Mesendoderm (in vitro differentiated cells): ENCODE measurements at regions not wholly inside any gene's neighbourhood (a gene's known extent, or its start where the extent isn't known, plus 50 kb on each side); places are given as distances from the start of the nearest gene placed in this dataset.

Experiments
- DNase-seq: peaks from one replicate; pipeline ENCODE4 v3.0.0; 2013
- H2AK5ac ChIP-seq: 2 replicates; pipeline ENCODE4 v1.6.1; 2013; ENCODE audit warnings: low read length, inconsistent platforms
- H2BK120ac ChIP-seq: 2 replicates; pipeline ENCODE4 v1.6.1; 2013; ENCODE audit warnings: low read depth, mild to moderate bottlenecking, low read length, moderate library complexity, mixed read lengths
- H2BK15ac ChIP-seq: replicated peaks from 2 replicates; pipeline ENCODE4 v1.6.1; 2013; ENCODE audit warnings: low read depth, mild to moderate bottlenecking, moderate library complexity
- H2BK5ac ChIP-seq: 2 replicates; pipeline ENCODE4 v1.6.1; 2013; ENCODE audit warnings: low read length, inconsistent platforms
- H3K18ac ChIP-seq: 2 replicates; pipeline ENCODE4 v1.6.1; 2013; ENCODE audit warnings: mild to moderate bottlenecking, low read length, mixed read lengths
- H3K23ac ChIP-seq: one replicate; pipeline ENCODE4 v1.6.1; 2013; ENCODE audit warnings: low read length
- H3K27ac ChIP-seq: 2 replicates; pipeline ENCODE4 v1.5.1; 2013; ENCODE audit warnings: low read depth, mild to moderate bottlenecking, inconsistent platforms, low read length, moderate library complexity
- H3K27me3 ChIP-seq: 2 replicates; pipeline ENCODE4 v1.6.1; 2013; ENCODE audit warnings: low read length, control low read depth, mild to moderate bottlenecking, inconsistent platforms; ENCODE audit not compliant: insufficient read depth, poor library complexity
- H3K36me3 ChIP-seq: 2 replicates; pipeline ENCODE4 v1.6.1; 2013; ENCODE audit warnings: low read length, inconsistent platforms; ENCODE audit not compliant: control insufficient read depth, insufficient read depth
- H3K4ac ChIP-seq: one replicate; pipeline ENCODE4 v1.6.1; 2013; ENCODE audit warnings: low read depth, mild to moderate bottlenecking, low read length, moderate library complexity
- H3K4me1 ChIP-seq: 2 replicates; pipeline ENCODE4 v1.6.1; 2013; ENCODE audit warnings: low read depth, low read length, inconsistent platforms; ENCODE audit not compliant: control insufficient read depth
- H3K4me2 ChIP-seq: 2 replicates; pipeline ENCODE4 v1.6.1; 2013; ENCODE audit warnings: low read length
- H3K4me3 ChIP-seq: 2 replicates; pipeline ENCODE4 v1.5.1; 2013; ENCODE audit warnings: mild to moderate bottlenecking, low read length
- H3K56ac ChIP-seq: one replicate; pipeline ENCODE4 v1.6.1; 2013; ENCODE audit warnings: low read length
- H3K79me1 ChIP-seq: 2 replicates; pipeline ENCODE4 v1.6.1; 2013; ENCODE audit warnings: low read length, inconsistent platforms
- H3K79me2 ChIP-seq: 2 replicates; pipeline ENCODE4 v1.6.1; 2013; ENCODE audit warnings: mild to moderate bottlenecking, low read length; ENCODE audit not compliant: control insufficient read depth, insufficient read depth
- H3K9ac ChIP-seq: 2 replicates; pipeline ENCODE4 v1.6.1; 2013; ENCODE audit warnings: low read length, inconsistent platforms
- H4K5ac ChIP-seq: one replicate; pipeline ENCODE4 v1.6.1; 2013; ENCODE audit warnings: low read length
- H4K8ac ChIP-seq: one replicate; pipeline ENCODE4 v1.6.1; 2013; ENCODE audit warnings: low read depth, mild to moderate bottlenecking, control low read depth, low read length, moderate library complexity
- WGBS: extraction: QIAGEN DNeasy Blood & Tissue Kit; methylation state at CpG from one replicate; pipeline ENCODE4 v1.1.7; 2013; ENCODE audit warnings: low lambda C conversion rate, missing lambda C conversion rate; ENCODE audit not compliant: insufficient coverage; ENCODE audit errors: extremely low coverage; 5-methylcytosine and 5-hydroxymethylcytosine counted together

GRCh38 chr2:129732630-129733026, 246.8 kb upstream of the RAB6C start:
- no peak overlapping the region for H2AK5ac ChIP-seq
- no peaks in the 10 kb centered on the region for H3K4me1 ChIP-seq
- no peak overlapping the region for H3K4me2 ChIP-seq
- H3K27me3 ChIP-seq, result no peaks in the 10 kb centered on the region
- no peak overlapping the region for H3K23ac ChIP-seq
- H3K79me2 ChIP-seq, result no peaks in the 10 kb centered on the region
- no peak overlapping the region for H3K4me3 ChIP-seq
- H3K27ac ChIP-seq, result no peak overlapping the region
- H2BK15ac ChIP-seq, result no peak overlapping the region
- no peaks in the 10 kb centered on the region for H3K79me1 ChIP-seq
- no peak overlapping the region for H3K9ac ChIP-seq
- H3K18ac ChIP-seq, result no peak overlapping the region
- no peak overlapping the region for H2BK5ac ChIP-seq
- no peak overlapping the region for H4K5ac ChIP-seq
- H3K56ac ChIP-seq, result no peak overlapping the region
- WGBS, result no CpG with 5 or more reads among the region's 7 CpGs
- H4K8ac ChIP-seq, result no peak overlapping the region
- H2BK120ac ChIP-seq, result no peak overlapping the region
- no peak overlapping the region for H3K4ac ChIP-seq
- no peaks in the 10 kb centered on the region for H3K36me3 ChIP-seq
- DNase-seq, result no peak

- Histone ChIP-seq H3K18ac (no peak overlapping the region), H3K36me3 (no peaks in the 10 kb centered on the region), H3K4me1 (no peaks in the 10 kb centered on the region), H3K27me3 (no peaks in the 10 kb centered on the region), H3K4me3 (no peak overlapping the region), H2BK120ac (no peak overlapping the region), H3K56ac (no peak overlapping the region), H3K79me2 (no peaks in the 10 kb centered on the region), H3K27ac (no peak overlapping the region), H4K5ac (no peak overlapping the region), H3K4me2 (no peak overlapping the region), H3K4ac (no peak overlapping the region), H3K79me1 (no peaks in the 10 kb centered on the region), H3K9ac (no peak overlapping the region), H3K23ac (no peak overlapping the region), H4K8ac (no peak overlapping the region), H2BK5ac (no peak overlapping the region), H2BK15ac (no peak overlapping the region), H2AK5ac (no peak overlapping the region)
- no peak for DNase-seq
- no CpG with 5 or more reads among the region's 3 CpGs for WGBS
Observed at GRCh38 chr2:129733041-129733440, 246.4 kb upstream of the RAB6C start.

GRCh38 chr2:129733579-129733978, 245.9 kb upstream of the RAB6C start:
- Histone ChIP-seq H3K4ac (no peak overlapping the region), H2AK5ac (no peak overlapping the region), H3K4me1 (no peaks in the 10 kb centered on the region), H3K56ac (no peak overlapping the region), H2BK5ac (no peak overlapping the region), H3K4me2 (no peak overlapping the region), H4K8ac (no peak overlapping the region), H3K36me3 (no peaks in the 10 kb centered on the region), H3K79me2 (no peaks in the 10 kb centered on the region), H3K9ac (no peak overlapping the region), H3K23ac (no peak overlapping the region), H3K27me3 (no peaks in the 10 kb centered on the region), H3K27ac (no peak overlapping the region), H3K18ac (no peak overlapping the region), H3K4me3 (no peak overlapping the region), H2BK15ac (no peak overlapping the region), H2BK120ac (no peak overlapping the region), H4K5ac (no peak overlapping the region), H3K79me1 (no peaks in the 10 kb centered on the region)
- no peak for DNase-seq
- no CpG with 5 or more reads among the region's 2 CpGs for WGBS

- Histone ChIP-seq H4K8ac (no peak overlapping the region), H3K36me3 (no peaks in the 10 kb centered on the region), H2AK5ac (no peak overlapping the region), H3K4me1 (no peaks in the 10 kb centered on the region), H3K79me1 (no peaks in the 10 kb centered on the region), H3K4me2 (no peak overlapping the region), H2BK120ac (no peak overlapping the region), H3K9ac (no peak overlapping the region), H2BK5ac (no peak overlapping the region), H3K4ac (no peak overlapping the region), H3K23ac (no peak overlapping the region), H3K18ac (no peak overlapping the region), H3K4me3 (no peak overlapping the region), H3K27me3 (no peaks in the 10 kb centered on the region), H3K27ac (no peak overlapping the region), H4K5ac (no peak overlapping the region), H3K56ac (no peak overlapping the region), H3K79me2 (no peaks in the 10 kb centered on the region), H2BK15ac (no peak overlapping the region)
- no peak for DNase-seq
- no CpG with 5 or more reads among the region's 10 CpGs for WGBS
Observed at GRCh38 chr2:129734343-129735034, 245.0 kb upstream of the RAB6C start.

- H3K79me2 ChIP-seq, result no peaks in the 10 kb centered on the region
- H3K27me3 ChIP-seq, result no peaks in the 10 kb centered on the region
- no peaks in the 10 kb centered on the region for H3K79me1 ChIP-seq
- H3K4me1 ChIP-seq, result no peaks in the 10 kb centered on the region
- H4K8ac ChIP-seq, result no peak overlapping the region
- H3K4me3 ChIP-seq, result no peak overlapping the region
- no peak overlapping the region for H4K5ac ChIP-seq
- no CpG with 5 or more reads among the region's 6 CpGs for WGBS
- H3K56ac ChIP-seq, result no peak overlapping the region
- H3K4ac ChIP-seq, result no peak overlapping the region
- no peak overlapping the region for H2BK15ac ChIP-seq
- DNase-seq, result no peak
- no peak overlapping the region for H2BK120ac ChIP-seq
- no peak overlapping the region for H2BK5ac ChIP-seq
- H3K4me2 ChIP-seq, result no peak overlapping the region
- H3K18ac ChIP-seq, result no peak overlapping the region
- H3K36me3 ChIP-seq, result no peaks in the 10 kb centered on the region
- H3K9ac ChIP-seq, result no peak overlapping the region
- H2AK5ac ChIP-seq, result no peak overlapping the region
- H3K27ac ChIP-seq, result no peak overlapping the region
- H3K23ac ChIP-seq, result no peak overlapping the region
Observed at GRCh38 chr2:129735576-129735975, 243.9 kb upstream of the RAB6C start.
